Activated T-helper 1 cell treated with anti-CD3 and anti-CD28 coated beads, Interleukin-12 subunit alpha, Interleukin-12 subunit beta, Interleukin-2, Interleukin-4 antibody, amounts not matched to agents 30 ng/mL and 10 ng/mL and 1 ng/mL, durations not matched to agents 14 hours and 24 hours and 36 hours (primary cell): ENCODE measurements at regions not wholly inside any gene's neighbourhood (a gene's known extent, or its start where the extent isn't known, plus 50 kb on each side); places are given as distances from the start of the nearest gene placed in this dataset.
A peak's percentile ranks its signal among the peaks of the same experiment; 100 is the strongest.
"Not testable (repeated sequence)": the region's sequence is repeated elsewhere in the genome, so short reads cannot be mapped to it uniquely, and the experiment has no call there.

Source experiments
- DNase-seq: peaks from one replicate; pipeline ENCODE4 v3.0.0; 2021; ENCODE audit warnings: low spot score
- H3K27ac Mint-ChIP-seq: one replicate; pipeline ENCODE4 v1.8.0; 2021; ENCODE audit warnings: mild to moderate bottlenecking, mixed read lengths
- H3K27me3 Mint-ChIP-seq: one replicate; pipeline ENCODE4 v1.8.0; 2022; ENCODE audit warnings: mild to moderate bottlenecking, moderate library complexity, mixed read lengths; ENCODE audit not compliant: insufficient read depth
- H3K36me3 Mint-ChIP-seq: one replicate; pipeline ENCODE4 v1.8.0; 2021; ENCODE audit warnings: low read depth, mixed read lengths
- H3K4me1 Mint-ChIP-seq: one replicate; pipeline ENCODE4 v1.8.0; 2021; ENCODE audit warnings: low read depth, mixed read lengths
- H3K4me3 Mint-ChIP-seq: one replicate; pipeline ENCODE4 v1.8.0; 2021; ENCODE audit warnings: mild to moderate bottlenecking, moderate library complexity, mixed read lengths
- H3K9me3 Mint-ChIP-seq: one replicate; pipeline ENCODE4 v1.8.0; 2021; ENCODE audit warnings: mixed read lengths
- intact Hi-C: fragments of 100-400 bp; cut with micrococcal nuclease; formaldehyde crosslinking; loops from one replicate; pipeline ENCODE4 v1.15.1; 2024

- Mint-ChIP-seq H3K36me3 (no peaks in the 10 kb centered on the region), H3K4me3 (no peak overlapping the region), H3K27ac (no peak overlapping the region), H3K9me3 (no peaks in the 10 kb centered on the region), H3K27me3 (peaks cover 2% of the 10 kb centered on the region), H3K4me1 (no peaks in the 10 kb centered on the region)
- DNase-seq: no peak
- intact Hi-C loops: no loop called here
These were observed 425.9 kb upstream of the ONECUT1 start for GRCh38 chr15:53216036-53216435.

DNA sequence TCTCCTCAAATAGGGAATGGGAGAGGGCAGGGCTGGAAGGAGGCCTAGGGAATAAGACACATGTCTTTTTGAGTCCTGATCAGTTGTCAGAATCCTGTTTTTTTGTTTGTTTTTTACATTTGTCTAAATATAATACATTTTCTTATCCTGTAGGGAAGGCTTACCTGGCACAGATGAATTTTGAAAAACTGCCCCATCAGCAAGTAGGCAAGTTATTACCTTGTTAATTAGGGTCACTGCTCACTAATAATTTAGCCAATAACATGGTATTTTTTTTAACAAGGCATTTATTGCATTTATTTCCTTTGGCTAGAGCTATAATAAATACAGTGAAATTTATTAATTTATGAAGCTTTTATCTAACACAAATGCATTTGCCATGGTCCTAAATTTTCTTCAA, 423.2 kb upstream of the ONECUT1 start:
- Mint-ChIP-seq H3K36me3 (no peaks in the 10 kb centered on the region), H3K27me3 (peaks cover 2% of the 10 kb centered on the region), H3K4me3 (no peak overlapping the region), H3K9me3 (no peaks in the 10 kb centered on the region), H3K4me1 (no peaks in the 10 kb centered on the region), H3K27ac (no peak overlapping the region)
- no peak for DNase-seq
- intact Hi-C loops: no loop called here

- Mint-ChIP-seq H3K36me3 (no peaks in the 10 kb centered on the region), H3K27ac (no peak overlapping the region), H3K27me3 (peaks cover 2% of the 10 kb centered on the region), H3K4me1 (no peaks in the 10 kb centered on the region), H3K9me3 (no peaks in the 10 kb centered on the region), H3K4me3 (no peak overlapping the region)
- intact Hi-C loops: no loop called here
- no peak for DNase-seq
These were observed 422.6 kb upstream of the ONECUT1 start for GRCh38 chr15:53212785-53213184.

GRCh38 chr15:53210653-53211052, 420.5 kb upstream of the ONECUT1 start:
- no peaks in the 10 kb centered on the region for H3K4me1 Mint-ChIP-seq
- H3K36me3 Mint-ChIP-seq: no peaks in the 10 kb centered on the region
- H3K27me3 Mint-ChIP-seq: no peaks in the 10 kb centered on the region
- no peak overlapping the region for H3K4me3 Mint-ChIP-seq
- H3K27ac Mint-ChIP-seq: no peak overlapping the region
- H3K9me3 Mint-ChIP-seq: no peaks in the 10 kb centered on the region
- DNase-seq: no peak
- intact Hi-C loops: no loop called here

- Mint-ChIP-seq H3K4me3 (no peak overlapping the region), H3K36me3 (no peaks in the 10 kb centered on the region), H3K27ac (no peak overlapping the region), H3K27me3 (no peaks in the 10 kb centered on the region), H3K9me3 (no peaks in the 10 kb centered on the region), H3K4me1 (no peaks in the 10 kb centered on the region)
- no peak for DNase-seq
- intact Hi-C loops: no loop called here
These were observed 419.4 kb upstream of the ONECUT1 start for GRCh38 chr15:53209396-53210042.

DNA sequence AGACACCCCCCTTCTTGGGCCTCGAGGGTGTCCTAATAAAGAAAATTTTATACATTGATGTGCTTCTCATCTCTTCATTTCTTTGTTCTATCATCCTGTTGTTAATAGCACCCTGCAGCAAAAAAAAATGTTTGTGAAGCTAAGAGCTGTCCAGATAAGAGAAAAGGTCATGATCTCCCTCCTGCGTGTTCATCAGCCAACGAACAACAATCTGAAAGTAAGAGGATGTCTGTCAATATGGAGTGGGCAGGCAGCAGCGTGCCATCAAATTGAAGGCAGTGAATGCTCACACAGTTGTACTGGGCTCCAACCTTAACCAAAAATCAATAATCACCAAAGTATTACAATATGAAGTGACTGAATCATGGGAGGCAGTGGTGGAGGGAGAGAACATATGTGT, 418.6 kb upstream of the ONECUT1 start:
- Mint-ChIP-seq H3K4me1 (no peaks in the 10 kb centered on the region), H3K27me3 (peaks cover 1% of the 10 kb centered on the region), H3K9me3 (no peaks in the 10 kb centered on the region), H3K36me3 (no peaks in the 10 kb centered on the region), H3K4me3 (no peak overlapping the region), H3K27ac (no peak overlapping the region)
- intact Hi-C loops: no loop called here
- no peak for DNase-seq

DNA sequence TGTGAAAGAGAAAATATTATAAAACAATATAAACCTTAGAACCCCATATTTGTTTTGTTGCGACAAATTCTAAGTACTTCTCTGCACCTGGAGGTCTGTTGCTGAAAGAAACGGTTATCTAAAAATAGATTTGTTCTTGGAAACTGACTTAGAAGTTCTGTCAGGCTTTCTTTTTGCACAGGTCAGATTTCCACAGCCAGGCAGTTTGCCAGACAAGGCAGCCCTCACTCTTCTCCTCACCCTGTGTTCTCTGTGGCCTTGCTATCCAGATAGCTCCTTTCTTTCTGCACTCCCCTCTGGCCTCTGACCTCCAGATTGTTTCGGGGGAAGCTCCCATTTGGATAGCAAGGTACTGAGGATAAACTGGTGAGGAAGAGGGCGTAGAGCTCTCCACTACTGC, 413.3 kb upstream of the ONECUT1 start:
- H3K9me3 Mint-ChIP-seq: no peaks in the 10 kb centered on the region
- DNase-seq: no peak
- H3K4me3 Mint-ChIP-seq: no peak overlapping the region
- no peaks in the 10 kb centered on the region for H3K36me3 Mint-ChIP-seq
- H3K27me3 Mint-ChIP-seq: peaks cover 1% of the 10 kb centered on the region
- H3K4me1 Mint-ChIP-seq: no peaks in the 10 kb centered on the region
- no peak overlapping the region for H3K27ac Mint-ChIP-seq
- intact Hi-C loops: no loop called here

DNA sequence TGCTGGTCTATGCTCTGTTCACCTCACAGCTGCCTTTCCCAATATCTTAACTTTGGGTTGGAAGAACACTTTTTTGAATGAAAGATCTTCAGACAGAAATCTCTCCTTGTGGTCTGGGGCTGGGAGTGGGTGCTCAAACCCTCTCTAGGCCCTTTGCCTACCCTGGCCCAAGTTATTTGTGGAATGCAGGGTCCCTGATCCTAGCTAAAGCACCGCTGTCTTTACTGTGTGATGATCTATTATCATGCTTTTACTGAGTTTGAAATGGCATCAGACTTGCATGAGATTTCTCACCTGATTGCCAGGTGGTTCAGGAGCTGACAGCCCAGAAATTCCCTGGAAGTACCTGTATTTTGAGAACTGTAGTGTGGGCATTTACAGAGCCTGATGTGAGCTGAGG, 412.7 kb upstream of the ONECUT1 start:
- Mint-ChIP-seq H3K27me3 (peaks cover 3% of the 10 kb centered on the region), H3K27ac (no peak overlapping the region), H3K9me3 (no peaks in the 10 kb centered on the region), H3K36me3 (no peaks in the 10 kb centered on the region), H3K4me3 (no peak overlapping the region), H3K4me1 (no peaks in the 10 kb centered on the region)
- DNase-seq: no peak
- intact Hi-C loops: no loop called here

- DNase-seq: peak; percentile 28
- Mint-ChIP-seq H3K27ac (no peak overlapping the region), H3K9me3 (no peaks in the 10 kb centered on the region), H3K36me3 (no peaks in the 10 kb centered on the region), H3K4me1 (no peaks in the 10 kb centered on the region), H3K27me3 (peaks cover 4% of the 10 kb centered on the region), H3K4me3 (no peak overlapping the region)
- intact Hi-C loops: loop anchor here (2.0 to 5.0 kb wide), 2 partner anchors 417 to 940 kb away; no protein-coding TSS in a partner anchor
These were observed 407.3 kb upstream of the ONECUT1 start for GRCh38 chr15:53197426-53197839.

DNA sequence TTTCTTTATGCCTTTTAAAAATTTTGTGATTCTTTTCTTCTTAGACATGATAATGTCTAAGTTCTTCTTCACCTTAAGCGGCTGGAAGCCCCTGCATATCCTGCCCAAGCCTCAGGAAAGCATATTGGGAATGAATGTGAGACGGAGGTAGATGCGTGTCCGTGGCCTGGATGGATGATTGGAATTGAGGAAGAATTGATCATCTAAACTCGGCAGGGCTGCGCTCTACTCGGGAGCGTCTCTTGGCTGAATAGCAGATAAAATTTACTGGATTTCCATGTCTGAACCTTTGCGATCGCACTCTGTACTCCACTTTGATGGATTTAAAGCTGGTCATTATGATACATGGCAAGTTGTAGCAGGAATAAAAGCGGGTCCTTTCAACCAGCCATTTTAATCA, 406.7 kb upstream of the ONECUT1 start:
- Mint-ChIP-seq H3K27me3 (peaks cover 4% of the 10 kb centered on the region), H3K4me3 (no peak overlapping the region), H3K27ac (no peak overlapping the region), H3K4me1 (no peaks in the 10 kb centered on the region), H3K9me3 (no peaks in the 10 kb centered on the region), H3K36me3 (no peaks in the 10 kb centered on the region)
- intact Hi-C loops: loop anchor here (2.0 to 5.0 kb wide), 2 partner anchors 416 to 939 kb away; no protein-coding TSS in a partner anchor
- DNase-seq: no peak

DNA sequence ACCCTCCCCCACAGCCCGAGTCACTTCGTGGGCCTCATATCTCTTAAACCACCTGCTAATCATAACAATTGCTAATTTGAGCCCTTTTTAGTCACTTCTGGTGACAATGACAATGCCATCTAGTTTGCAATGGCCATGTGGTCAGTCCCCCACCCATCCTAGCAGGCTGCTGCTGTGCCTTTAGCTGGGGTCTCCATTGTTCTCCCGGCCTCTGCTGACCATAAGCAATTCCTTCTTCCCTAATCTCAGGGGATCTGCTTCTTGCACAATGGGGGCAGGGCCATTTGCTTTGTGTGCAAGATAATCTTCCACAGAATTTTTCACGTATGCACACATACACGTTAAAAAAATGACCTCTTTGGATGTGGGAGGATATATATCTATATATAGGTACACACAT, 406.1 kb upstream of the ONECUT1 start:
- Mint-ChIP-seq H3K27me3 (peaks cover 4% of the 10 kb centered on the region), H3K4me1 (no peaks in the 10 kb centered on the region), H3K36me3 (no peaks in the 10 kb centered on the region), H3K9me3 (no peaks in the 10 kb centered on the region), H3K4me3 (no peak overlapping the region), H3K27ac (no peak overlapping the region)
- DNase-seq: no peak
- intact Hi-C loops: loop anchor here (2.0 to 5.0 kb wide), 2 partner anchors 415 to 939 kb away; no protein-coding TSS in a partner anchor

DNA sequence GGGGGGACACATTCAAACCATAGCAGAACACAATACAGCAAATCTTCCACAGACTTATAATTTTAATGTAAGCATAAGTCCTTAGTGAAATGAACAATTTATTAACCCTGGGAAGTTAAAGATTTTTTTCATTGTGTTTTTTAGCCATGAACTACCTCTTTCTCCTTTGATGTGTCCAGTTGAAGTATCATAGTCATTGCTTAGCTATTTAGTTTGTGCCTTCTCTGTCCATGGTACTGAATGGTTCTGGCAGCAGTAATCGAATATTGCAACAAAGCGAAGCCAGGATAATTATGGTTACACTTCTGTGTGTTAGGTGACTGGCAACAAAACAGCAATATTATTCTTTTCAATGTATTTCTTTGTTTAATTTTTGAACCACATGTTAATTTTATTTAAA, 403.0 kb upstream of the ONECUT1 start:
- Mint-ChIP-seq H3K27me3 (peaks cover 4% of the 10 kb centered on the region), H3K4me3 (no peak overlapping the region), H3K9me3 (no peaks in the 10 kb centered on the region), H3K4me1 (no peaks in the 10 kb centered on the region), H3K36me3 (no peaks in the 10 kb centered on the region), H3K27ac (no peak overlapping the region)
- no peak for DNase-seq
- intact Hi-C loops: no loop called here

GRCh38 chr15:53189860-53190259, 399.7 kb upstream of the ONECUT1 start:
- H3K27me3 Mint-ChIP-seq: no peaks in the 10 kb centered on the region

GRCh38 chr15:53183449-53183848, 393.3 kb upstream of the ONECUT1 start:
- H3K27ac Mint-ChIP-seq, H3K36me3 Mint-ChIP-seq, H3K27me3 Mint-ChIP-seq, H3K4me3 Mint-ChIP-seq, H3K9me3 Mint-ChIP-seq, DNase-seq, intact Hi-C loops, H3K4me1 Mint-ChIP-seq: not testable (repeated sequence)

More at GRCh38 chr15:53189860-53190259, 399.7 kb upstream of the ONECUT1 start:
- intact Hi-C loops: no loop called here
- Mint-ChIP-seq H3K36me3 (no peaks in the 10 kb centered on the region), H3K4me3 (no peak overlapping the region), H3K9me3 (peaks cover 3% of the 10 kb centered on the region), H3K27ac (no peak overlapping the region), H3K4me1 (no peaks in the 10 kb centered on the region)
- DNase-seq: no peak
